GM12892 (cell line): ENCODE measurements at regions not wholly inside any gene's neighbourhood (a gene's known extent, or its start where the extent isn't known, plus 50 kb on each side); places are given as distances from the start of the nearest gene placed in this dataset.

Experiments
- POLR2A ChIP-seq: IDR thresholded peaks from 2 replicates; pipeline ENCODE4 v1.6.1; 2011; ENCODE audit warnings: low read depth, low read length, control low read depth
- POLR2AphosphoS5 ChIP-seq: IDR thresholded peaks from 2 replicates; pipeline ENCODE4 v1.6.1; 2011; ENCODE audit warnings: low read depth, low read length, control low read depth

GRCh38 chr4:104879367-104879766 is 267.3 kb upstream of the TET2 start:
- TF ChIP-seq POLR2AphosphoS5: no peak
- TF ChIP-seq POLR2A: no peak
